ENCODE measurements at regions not wholly inside any gene's neighbourhood (a gene's known extent, or its start where the extent isn't known, plus 50 kb on each side); places are given as distances from the start of the nearest gene placed in this dataset.

DNA sequence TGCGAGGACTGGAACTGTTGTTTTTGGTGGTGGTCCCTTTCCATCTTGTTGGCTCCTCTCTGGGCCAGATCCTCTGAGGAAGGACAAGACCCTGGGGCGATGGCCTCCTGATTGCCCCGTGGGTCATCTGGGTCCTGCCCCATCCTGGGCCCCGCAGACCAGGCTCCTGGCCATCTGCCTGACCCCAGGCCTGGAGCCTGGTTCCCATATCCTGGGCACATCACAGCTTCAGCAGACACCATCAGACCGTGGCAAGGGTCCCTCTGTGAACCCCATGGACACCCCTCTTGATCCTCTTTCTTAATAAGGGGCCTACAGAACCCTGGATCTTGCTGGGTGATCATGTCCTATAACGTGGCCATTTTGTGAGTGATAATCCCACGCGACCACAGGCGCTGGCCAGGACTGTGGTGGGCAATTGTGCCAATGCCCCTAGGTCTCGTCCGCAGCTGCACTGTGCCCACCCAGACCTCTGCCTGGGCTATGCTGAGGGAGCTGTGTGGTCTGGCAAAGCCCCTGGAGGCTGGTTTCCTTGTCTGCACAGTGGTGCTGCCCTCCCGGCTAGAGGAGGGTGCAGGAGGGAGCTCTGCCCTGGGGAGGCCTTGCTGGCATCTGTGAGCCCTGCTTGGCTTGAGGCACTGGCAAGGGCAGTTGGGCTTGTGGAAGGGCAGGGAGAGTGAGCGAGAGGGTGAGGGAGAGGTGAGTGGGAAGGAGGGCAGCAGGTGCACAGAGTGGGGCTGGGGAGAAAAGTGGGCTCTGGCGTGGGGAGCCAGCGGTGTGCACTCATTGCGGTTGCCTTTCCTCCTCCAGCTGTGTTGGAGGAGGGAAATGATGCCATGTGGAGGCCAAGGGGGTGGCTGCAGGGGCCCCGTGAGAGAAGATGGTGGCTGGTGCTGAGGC, 53.1 kb upstream of the PRR23E start:
- no peak for DNase-seq

DNA sequence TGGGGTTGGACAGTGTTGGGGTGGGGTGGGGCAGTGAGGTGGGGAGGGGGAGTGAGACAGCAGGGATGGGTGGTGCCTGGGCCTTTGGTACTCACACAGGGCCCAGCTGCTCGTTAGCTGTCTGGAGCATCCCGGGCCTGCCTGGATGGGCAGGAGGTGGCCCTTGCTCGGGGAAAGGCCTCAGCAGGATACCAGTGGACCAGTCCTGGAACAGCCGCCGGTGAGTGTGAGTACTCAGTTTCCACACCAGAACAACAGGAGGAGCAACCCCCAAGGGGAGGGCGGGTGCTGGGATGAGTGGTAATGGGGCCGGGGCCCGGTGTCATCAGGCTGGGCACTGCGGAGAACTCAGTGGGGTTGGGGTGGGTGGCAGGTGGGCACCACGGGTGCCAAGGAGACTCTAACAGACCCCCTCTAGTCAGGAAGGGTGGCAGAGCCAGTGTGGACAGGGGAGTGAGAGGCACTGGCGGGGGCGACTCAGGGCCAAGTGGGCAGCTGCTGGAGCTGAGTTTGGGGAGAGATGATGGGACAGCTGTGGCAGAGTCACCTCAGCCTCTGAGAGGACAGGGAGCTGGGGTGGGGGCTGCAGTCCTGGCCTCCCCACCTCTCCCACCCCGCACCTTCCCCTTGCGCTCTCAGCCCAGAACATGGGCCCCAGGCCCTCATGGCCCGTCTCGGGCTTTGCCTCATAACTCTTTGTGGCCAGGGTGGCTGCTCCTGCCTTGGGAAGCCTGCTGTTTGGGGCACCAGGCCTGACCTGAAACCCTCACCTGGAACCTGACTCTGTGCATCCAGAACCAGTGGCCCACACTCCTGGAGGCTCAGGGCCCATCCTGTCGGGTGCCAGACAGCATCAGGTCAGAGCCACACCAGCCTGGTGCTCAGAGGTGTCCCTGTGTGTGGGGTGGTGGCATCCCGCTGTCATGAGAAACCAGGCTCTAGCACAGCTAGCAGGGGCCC, 52.1 kb upstream of the PRR23E start:
- peak; percentile 2 for DNase-seq

GRCh38 chr3:127141921-127142730, 50.8 kb upstream of the PRR23E start:
- peak; percentile 87 for DNase-seq

All from NCI-H69 (cell line).